Mesenchymal stem cell (in vitro differentiated cells and primary cell): ENCODE measurements at regions not wholly inside any gene's neighbourhood (a gene's known extent, or its start where the extent isn't known, plus 50 kb on each side); places are given as distances from the start of the nearest gene placed in this dataset.

ENCODE experiments used
- DNase-seq: peaks from one replicate; pipeline ENCODE4 v3.0.0-alpha.2; 2013
- H2AFZ ChIP-seq: one replicate; pipeline ENCODE4 v1.6.1; 2013; ENCODE audit warnings: low read depth, mild to moderate bottlenecking, control low read depth, inconsistent platforms, low read length, moderate library complexity
- H2AK5ac ChIP-seq: 2 replicates; pipeline ENCODE4 v1.6.1; 2013; ENCODE audit warnings: low read length, moderate library complexity, mild to moderate bottlenecking, inconsistent platforms; ENCODE audit not compliant: severe bottlenecking
- H2BK120ac ChIP-seq: one replicate; pipeline ENCODE4 v1.6.1; 2013; ENCODE audit warnings: low read depth, mild to moderate bottlenecking, inconsistent platforms, low read length, moderate library complexity
- H2BK12ac ChIP-seq, 2 experiments: one replicate each; pipeline ENCODE4 v1.6.1; 2013; ENCODE audit warnings: inconsistent platforms in 2 of 2, low read length in 2 of 2, mild to moderate bottlenecking in 2 of 2, moderate library complexity in 2 of 2, control low read depth in 1 of 2
- H2BK15ac ChIP-seq: one replicate; pipeline ENCODE4 v1.6.1; 2013; ENCODE audit warnings: mild to moderate bottlenecking, low read depth, inconsistent platforms; ENCODE audit not compliant: poor library complexity, severe bottlenecking
- H2BK5ac ChIP-seq: 2 replicates; pipeline ENCODE4 v1.6.1; 2013; ENCODE audit warnings: low read depth, mild to moderate bottlenecking, low read length, control low read depth, inconsistent platforms; ENCODE audit not compliant: poor library complexity, severe bottlenecking
- H3K14ac ChIP-seq, 2 experiments: one replicate each; pipeline ENCODE4 v1.6.1; 2013; ENCODE audit warnings: inconsistent platforms in 2 of 2, low read length in 2 of 2, control low read depth in 1 of 2, mild to moderate bottlenecking in 1 of 2, moderate library complexity in 1 of 2
- H3K18ac ChIP-seq, 2 experiments: one replicate each; pipeline ENCODE4 v1.6.1; 2013; ENCODE audit warnings: inconsistent platforms in 2 of 2, low read length in 2 of 2, control low read depth in 1 of 2, low read depth in 1 of 2, mild to moderate bottlenecking in 1 of 2
- H3K23ac ChIP-seq, 2 experiments: one replicate each; pipeline ENCODE4 v1.6.1; 2013; ENCODE audit warnings: inconsistent platforms in 2 of 2, low read length in 2 of 2, mild to moderate bottlenecking in 2 of 2, moderate library complexity in 2 of 2, control low read depth in 1 of 2
- H3K27ac ChIP-seq: 2 replicates; pipeline ENCODE4 v1.5.1; 2013; ENCODE audit warnings: mild to moderate bottlenecking, moderate library complexity, low read length, control low read depth, inconsistent platforms; ENCODE audit not compliant: poor library complexity, severe bottlenecking
- H3K27me3 ChIP-seq, 2 experiments: 2 replicates each; pipeline versions ENCODE4 v1.6.1 to v1.7.0; 2013; ENCODE audit warnings: low read length in 2 of 2, mild to moderate bottlenecking in 2 of 2, moderate library complexity in 2 of 2, control low read depth in 1 of 2, inconsistent platforms in 1 of 2; ENCODE audit not compliant: control insufficient read depth in 1 of 2, insufficient read depth in 1 of 2
- H3K36me3 ChIP-seq, 2 experiments: 2 replicates each; pipeline versions ENCODE4 v1.6.1 to v1.7.0; 2013; ENCODE audit warnings: low read length in 2 of 2, control low read depth in 1 of 2, inconsistent platforms in 1 of 2, low read depth in 1 of 2, mild to moderate bottlenecking in 1 of 2; ENCODE audit not compliant: insufficient read depth in 2 of 2, control insufficient read depth in 1 of 2
- H3K4ac ChIP-seq, 2 experiments: one replicate each; pipeline ENCODE4 v1.6.1; 2013; ENCODE audit warnings: inconsistent platforms in 2 of 2, low read length in 2 of 2, mild to moderate bottlenecking in 2 of 2, moderate library complexity in 2 of 2, control low read depth in 1 of 2, low read depth in 1 of 2
- H3K4me1 ChIP-seq: 2 replicates; pipeline ENCODE4 v1.6.1; 2013; ENCODE audit warnings: low read depth, low read length, control low read depth; ENCODE audit not compliant: control insufficient read depth, insufficient read depth
- H3K4me2 ChIP-seq: 2 replicates; pipeline ENCODE4 v1.6.1; 2013; ENCODE audit warnings: low read length, mild to moderate bottlenecking, inconsistent platforms; ENCODE audit not compliant: poor library complexity, severe bottlenecking
- H3K4me3 ChIP-seq, 2 experiments: 2 replicates each; pipeline versions ENCODE4 v1.5.1 to v1.7.0; 2013; ENCODE audit warnings: low read length in 2 of 2, mild to moderate bottlenecking in 2 of 2, control low read depth in 1 of 2, low read depth in 1 of 2; ENCODE audit not compliant: insufficient read depth in 1 of 2
- H3K79me1 ChIP-seq: replicated peaks from 2 replicates; pipeline ENCODE4 v1.6.1; 2013; ENCODE audit warnings: mild to moderate bottlenecking, control low read depth, low read length, inconsistent platforms; ENCODE audit not compliant: poor library complexity, severe bottlenecking
- H3K9ac ChIP-seq: 2 replicates; pipeline ENCODE4 v1.7.0; 2013; ENCODE audit warnings: mild to moderate bottlenecking, low read length, moderate library complexity
- H3K9me3 ChIP-seq: 2 replicates; pipeline ENCODE4 v1.7.0; 2013; ENCODE audit warnings: mild to moderate bottlenecking, low read length; ENCODE audit not compliant: control insufficient read depth
- H4K8ac ChIP-seq: one replicate; pipeline ENCODE4 v1.6.1; 2013; ENCODE audit warnings: inconsistent platforms, mild to moderate bottlenecking, low read length, moderate library complexity
- H4K91ac ChIP-seq: one replicate; pipeline ENCODE4 v1.6.1; 2013; ENCODE audit warnings: mild to moderate bottlenecking, low read length, inconsistent platforms
- WGBS: methylation state at CpG from one replicate; pipeline ENCODE4 v1.1.7; 2013; ENCODE audit warnings: mixed read lengths; 5-methylcytosine and 5-hydroxymethylcytosine counted together

GRCh38 chr1:234840843-234841242 is 230.9 kb upstream of the IRF2BP2 start:
- Histone ChIP-seq H2AFZ (no peak overlapping the region), H2BK5ac (no peak overlapping the region), H3K4ac (no peak overlapping the region), H3K79me1 (no peaks in the 10 kb centered on the region), H3K14ac (peak overlapping the region in 1 of 2 experiments; percentile 26), H2BK120ac (no peak overlapping the region), H2BK12ac (no peak overlapping the region), H3K9ac (no peak overlapping the region), H3K27ac (no peak overlapping the region), H4K91ac (no peak overlapping the region), H3K36me3 (no peaks in the 10 kb centered on the region), H3K4me2 (no peak overlapping the region), H2AK5ac (no peak overlapping the region), H3K9me3 (no peaks in the 10 kb centered on the region), H3K4me3 (no peak overlapping the region), H4K8ac (no peak overlapping the region), H3K18ac (no peak overlapping the region), H3K27me3 (no peaks in the 10 kb centered on the region), H3K4me1 (peaks cover 7% of the 10 kb centered on the region), H3K23ac (no peak overlapping the region), H2BK15ac (no peak overlapping the region)
- 78% methylated on average over 2 of the region's 2 CpGs for WGBS
- no peak for DNase-seq

GRCh38 chr1:234840253-234840652 is 230.3 kb upstream of the IRF2BP2 start:
- no peak overlapping the region for H2AK5ac ChIP-seq
- H2AFZ ChIP-seq: no peak overlapping the region
- H4K91ac ChIP-seq: no peak overlapping the region
- H3K18ac ChIP-seq: no peak overlapping the region
- WGBS: 95% methylated on average over 2 of the region's 2 CpGs
- H3K4me2 ChIP-seq: no peak overlapping the region
- DNase-seq: no peak
- no peak overlapping the region for H3K23ac ChIP-seq
- H3K27me3 ChIP-seq: no peaks in the 10 kb centered on the region
- H3K27ac ChIP-seq: no peak overlapping the region
- no peak overlapping the region for H3K9ac ChIP-seq
- H3K79me1 ChIP-seq: no peaks in the 10 kb centered on the region
- no peak overlapping the region for H2BK12ac ChIP-seq
- no peak overlapping the region for H3K14ac ChIP-seq
- peaks cover 7% of the 10 kb centered on the region for H3K4me1 ChIP-seq
- no peak overlapping the region for H2BK15ac ChIP-seq
- H3K36me3 ChIP-seq: no peaks in the 10 kb centered on the region
- no peak overlapping the region for H4K8ac ChIP-seq
- H2BK5ac ChIP-seq: no peak overlapping the region
- H3K4ac ChIP-seq: no peak overlapping the region
- no peak overlapping the region for H3K4me3 ChIP-seq
- no peaks in the 10 kb centered on the region for H3K9me3 ChIP-seq
- H2BK120ac ChIP-seq: no peak overlapping the region

- no peaks in the 10 kb centered on the region for H3K79me1 ChIP-seq
- H2BK120ac ChIP-seq: no peak overlapping the region
- WGBS: 86% methylated on average over 2 of the region's 2 CpGs
- no peak overlapping the region for H2BK5ac ChIP-seq
- no peak overlapping the region for H3K23ac ChIP-seq
- H3K4ac ChIP-seq: no peak overlapping the region
- no peaks in the 10 kb centered on the region for H3K36me3 ChIP-seq
- no peak overlapping the region for H2BK12ac ChIP-seq
- H3K27ac ChIP-seq: no peak overlapping the region
- no peak overlapping the region for H3K14ac ChIP-seq
- no peaks in the 10 kb centered on the region for H3K27me3 ChIP-seq
- H3K9me3 ChIP-seq: no peaks in the 10 kb centered on the region
- H2AK5ac ChIP-seq: no peak overlapping the region
- no peak overlapping the region for H2BK15ac ChIP-seq
- H3K4me2 ChIP-seq: no peak overlapping the region
- no peak overlapping the region for H2AFZ ChIP-seq
- H3K4me3 ChIP-seq: no peak overlapping the region
- peaks cover 7% of the 10 kb centered on the region for H3K4me1 ChIP-seq
- no peak for DNase-seq
- H4K8ac ChIP-seq: no peak overlapping the region
- no peak overlapping the region for H3K9ac ChIP-seq
- H4K91ac ChIP-seq: no peak overlapping the region
- H3K18ac ChIP-seq: no peak overlapping the region
Observed at GRCh38 chr1:234839663-234840062, 229.7 kb upstream of the IRF2BP2 start.

GRCh38 chr1:234838820-234839219 is 228.8 kb upstream of the IRF2BP2 start:
- no peak overlapping the region for H3K9ac ChIP-seq
- no peak overlapping the region for H3K4me3 ChIP-seq
- H3K23ac ChIP-seq: no peak overlapping the region
- DNase-seq: no peak
- no peak overlapping the region for H3K4me2 ChIP-seq
- H3K27ac ChIP-seq: no peak overlapping the region
- peaks cover 5% of the 10 kb centered on the region for H3K4me1 ChIP-seq
- H2AFZ ChIP-seq: no peak overlapping the region
- no peaks in the 10 kb centered on the region for H3K36me3 ChIP-seq
- no peak overlapping the region for H2BK15ac ChIP-seq
- 100% methylated on average over 1 of the region's 1 CpG for WGBS
- H4K91ac ChIP-seq: no peak overlapping the region
- no peak overlapping the region for H2AK5ac ChIP-seq
- H2BK120ac ChIP-seq: no peak overlapping the region
- no peak overlapping the region for H3K18ac ChIP-seq
- no peak overlapping the region for H2BK12ac ChIP-seq
- no peak overlapping the region for H3K4ac ChIP-seq
- no peak overlapping the region for H2BK5ac ChIP-seq
- no peaks in the 10 kb centered on the region for H3K79me1 ChIP-seq
- H3K9me3 ChIP-seq: no peaks in the 10 kb centered on the region
- H3K27me3 ChIP-seq: no peaks in the 10 kb centered on the region
- no peak overlapping the region for H3K14ac ChIP-seq
- H4K8ac ChIP-seq: no peak overlapping the region
